ENCODE measurements at regions not wholly inside any gene's neighbourhood (a gene's known extent, or its start where the extent isn't known, plus 50 kb on each side); places are given as distances from the start of the nearest gene placed in this dataset.

- DNase-seq (ENCODE audit: low read depth): no peak
- TF ChIP-seq CTCF (IDR thresholded peaks at IDR 0.05; ENCODE audit: control insufficient read depth, extremely low read depth, insufficient read depth): no peak
- no peak overlapping the region for H3K4me3 ChIP-seq (ENCODE audit: low read depth, low read length)
These were observed 191.1 kb upstream of the HEY2 start for GRCh38 chr6:125558241-125558843.

DNA sequence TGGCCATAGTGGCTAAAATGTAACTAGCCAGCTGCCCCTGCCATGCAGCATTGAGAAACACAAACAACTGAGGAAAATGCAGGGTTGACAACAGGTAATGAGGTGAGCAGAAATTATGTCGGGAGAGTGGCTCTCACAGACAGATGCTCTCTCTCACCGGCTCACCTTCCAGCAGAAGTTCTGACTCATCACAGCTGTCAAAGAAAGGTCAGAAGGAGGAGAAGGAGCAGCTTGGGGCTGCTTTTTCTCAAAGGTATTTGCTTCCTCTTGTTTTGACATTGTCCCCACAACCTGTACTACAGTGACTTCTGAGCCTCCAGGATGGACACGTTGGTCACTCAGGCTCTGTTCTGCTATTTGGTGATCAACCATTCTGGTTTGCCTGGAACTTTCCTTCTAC lies 190.5 kb upstream of the HEY2 start:
- no peak for TF ChIP-seq CTCF (IDR thresholded peaks at IDR 0.05; ENCODE audit: control insufficient read depth, extremely low read depth, insufficient read depth)
- no peak overlapping the region for H3K4me3 ChIP-seq (ENCODE audit: low read depth, low read length)
- no peak for DNase-seq (ENCODE audit: low read depth)

GRCh38 chr6:125562156-125562555 lies 187.3 kb upstream of the HEY2 start:
- no peak for TF ChIP-seq CTCF (IDR thresholded peaks at IDR 0.05; ENCODE audit: control insufficient read depth, extremely low read depth, insufficient read depth)

GRCh38 chr6:125564941-125565340 lies 184.5 kb upstream of the HEY2 start:
- H3K4me3 ChIP-seq (ENCODE audit: low read depth, low read length): no peak overlapping the region
- no peak for TF ChIP-seq CTCF (IDR thresholded peaks at IDR 0.05; ENCODE audit: control insufficient read depth, extremely low read depth, insufficient read depth)
- DNase-seq (ENCODE audit: low read depth): no peak

More at GRCh38 chr6:125562156-125562555, 187.3 kb upstream of the HEY2 start:
- DNase-seq (ENCODE audit: low read depth): no peak
- no peak overlapping the region for H3K4me3 ChIP-seq (ENCODE audit: low read depth, low read length)

DNA sequence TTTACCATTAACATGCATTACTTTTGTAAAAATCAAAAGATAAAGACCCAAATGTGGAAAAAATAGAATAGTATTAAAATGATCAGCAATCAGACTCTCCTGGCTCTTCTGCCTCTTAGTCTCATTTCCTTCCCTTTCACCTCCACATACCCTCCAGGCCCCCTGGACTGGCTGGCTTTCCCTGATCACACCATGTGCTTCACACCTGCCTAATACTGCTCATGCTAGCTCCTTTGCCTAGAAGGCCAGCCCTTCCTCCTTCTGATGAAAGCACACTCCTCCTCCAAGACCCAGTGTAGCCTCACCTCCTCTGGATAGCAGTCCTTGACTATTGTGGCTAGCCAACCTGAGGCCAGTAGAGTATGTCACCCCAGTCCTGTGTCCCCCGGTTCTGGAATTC lies 182.0 kb upstream of the HEY2 start:
- H3K4me3 ChIP-seq (ENCODE audit: low read depth, low read length): no peak overlapping the region
- no peak for DNase-seq (ENCODE audit: low read depth)
- no peak for TF ChIP-seq CTCF (IDR thresholded peaks at IDR 0.05; ENCODE audit: control insufficient read depth, extremely low read depth, insufficient read depth)

DNA sequence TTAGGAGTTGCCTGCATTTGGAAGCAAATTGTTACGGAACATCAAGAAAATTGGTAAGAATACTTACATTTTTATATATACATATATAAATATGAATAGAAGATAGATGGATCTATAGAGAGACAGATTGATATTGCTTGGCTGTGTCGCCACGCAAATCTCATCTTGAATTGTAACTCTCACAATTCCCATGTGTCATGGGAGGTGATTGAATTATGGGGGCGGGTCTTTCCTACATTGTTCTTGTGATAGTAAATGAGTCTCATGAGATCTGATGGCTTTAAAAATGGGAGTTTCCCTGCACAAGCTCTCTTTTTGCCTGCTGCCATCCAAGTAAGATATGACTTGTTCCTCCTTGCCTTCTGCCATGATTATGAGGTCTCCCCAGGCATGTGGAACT lies 180.8 kb upstream of the HEY2 start:
- DNase-seq (ENCODE audit: low read depth): no peak
- TF ChIP-seq CTCF (IDR thresholded peaks at IDR 0.05; ENCODE audit: control insufficient read depth, extremely low read depth, insufficient read depth): no peak
- no peak overlapping the region for H3K4me3 ChIP-seq (ENCODE audit: low read depth, low read length)

DNA sequence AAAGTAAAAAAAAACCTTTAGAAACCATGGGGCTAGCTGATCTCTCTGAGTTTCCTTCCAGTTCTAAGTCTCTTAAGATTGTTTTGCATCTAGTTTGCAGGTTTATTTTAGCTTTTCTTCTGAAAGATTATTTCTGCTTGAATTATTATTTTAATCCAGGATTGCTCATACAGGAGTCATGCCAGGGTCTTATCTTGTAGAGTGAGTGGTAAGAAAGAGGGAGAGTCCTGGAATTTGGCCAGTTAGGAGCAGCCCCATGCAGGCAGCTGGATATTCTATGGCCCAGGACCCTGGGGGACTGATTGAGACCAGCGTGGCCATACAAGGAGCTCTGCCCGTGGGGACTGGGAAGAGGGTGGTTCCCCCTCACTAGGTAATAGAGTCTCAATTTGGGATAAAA lies 178.9 kb upstream of the HEY2 start:
- H3K4me3 ChIP-seq (ENCODE audit: low read depth, low read length): no peak overlapping the region
- no peak for DNase-seq (ENCODE audit: low read depth)
- TF ChIP-seq CTCF (IDR thresholded peaks at IDR 0.05; ENCODE audit: control insufficient read depth, extremely low read depth, insufficient read depth): no peak
